Stomach smooth muscle (tissue), 2 donors: ENCODE measurements at regions not wholly inside any gene's neighbourhood (a gene's known extent, or its start where the extent isn't known, plus 50 kb on each side); places are given as distances from the start of the nearest gene placed in this dataset.

ENCODE experiments used
- H3K27ac ChIP-seq: one replicate; pipeline ENCODE4 v1.7.0; 2013; ENCODE audit warnings: mild to moderate bottlenecking, low read length, inconsistent platforms
- H3K27me3 ChIP-seq, 2 donors: one replicate each; pipeline ENCODE4 v1.7.0; 2013; ENCODE audit warnings: low read length in 2 of 2; ENCODE audit not compliant: insufficient read depth in 2 of 2, control insufficient read depth in 1 of 2
- H3K36me3 ChIP-seq, 2 donors: one replicate each; pipeline ENCODE4 v1.7.0; 2013; ENCODE audit warnings: low read length in 2 of 2; ENCODE audit not compliant: control insufficient read depth in 2 of 2, insufficient read depth in 2 of 2
- H3K4me1 ChIP-seq: one replicate; pipeline ENCODE4 v1.7.0; 2013; ENCODE audit warnings: low read length; ENCODE audit not compliant: control insufficient read depth, insufficient read depth
- H3K4me3 ChIP-seq, 2 donors: one replicate each; pipeline ENCODE4 v1.7.0; 2013; ENCODE audit warnings: low read length in 2 of 2
- H3K9ac ChIP-seq, 2 donors: one replicate each; pipeline ENCODE4 v1.7.0; 2013; ENCODE audit warnings: low read length in 2 of 2, mild to moderate bottlenecking in 1 of 2
- H3K9me3 ChIP-seq, 2 donors: one replicate each; pipeline ENCODE4 v1.7.0; 2013; ENCODE audit warnings: low read length in 2 of 2; ENCODE audit not compliant: control insufficient read depth in 2 of 2
- donor health status: healthy.
- donor health status: Pancreatic carcinoma.

- Histone ChIP-seq H3K4me3 (no peak overlapping the region), H3K27ac (no peak overlapping the region), H3K9me3 (no peaks in the 10 kb centered on the region), H3K27me3 (no peaks in the 10 kb centered on the region), H3K9ac (no peak overlapping the region), H3K36me3 (no peaks in the 10 kb centered on the region), H3K4me1 (no peaks in the 10 kb centered on the region)
Measured at GRCh38 chr1:219422811-219423598, 189.9 kb downstream of the ZC3H11B start.

- H3K36me3 ChIP-seq = no peaks in the 10 kb centered on the region
- no peaks in the 10 kb centered on the region for H3K27me3 ChIP-seq
- H3K4me1 ChIP-seq = no peaks in the 10 kb centered on the region
- H3K27ac ChIP-seq = no peak overlapping the region
- H3K9me3 ChIP-seq = no peaks in the 10 kb centered on the region
- H3K9ac ChIP-seq = no peak overlapping the region
- H3K4me3 ChIP-seq = no peak overlapping the region
Measured at GRCh38 chr1:219420913-219421312, 192.0 kb downstream of the ZC3H11B start.

- H3K27ac ChIP-seq = no peak overlapping the region
- H3K36me3 ChIP-seq = no peaks in the 10 kb centered on the region
Measured at GRCh38 chr1:219419860-219420259, 193.0 kb downstream of the ZC3H11B start.

GRCh38 chr1:219419065-219419464 lies 193.8 kb downstream of the ZC3H11B start:
- no peaks in the 10 kb centered on the region for H3K36me3 ChIP-seq
- H3K27me3 ChIP-seq = no peaks in the 10 kb centered on the region
- H3K9ac ChIP-seq = no peak overlapping the region
- no peak overlapping the region for H3K4me3 ChIP-seq
- no peaks in the 10 kb centered on the region for H3K4me1 ChIP-seq
- H3K9me3 ChIP-seq = no peaks in the 10 kb centered on the region
- no peak overlapping the region for H3K27ac ChIP-seq

More at GRCh38 chr1:219419860-219420259, 193.0 kb downstream of the ZC3H11B start:
- Histone ChIP-seq H3K9ac (no peak overlapping the region), H3K27me3 (no peaks in the 10 kb centered on the region), H3K4me3 (no peak overlapping the region), H3K9me3 (no peaks in the 10 kb centered on the region), H3K4me1 (no peaks in the 10 kb centered on the region)

GRCh38 chr1:219417610-219418009 lies 195.3 kb downstream of the ZC3H11B start:
- Histone ChIP-seq H3K9ac (no peak overlapping the region), H3K27ac (no peak overlapping the region), H3K9me3 (no peaks in the 10 kb centered on the region), H3K36me3 (no peaks in the 10 kb centered on the region), H3K4me3 (no peak overlapping the region), H3K4me1 (no peaks in the 10 kb centered on the region), H3K27me3 (no peaks in the 10 kb centered on the region)

- H3K4me1 ChIP-seq = no peaks in the 10 kb centered on the region
- no peak overlapping the region for H3K27ac ChIP-seq
- H3K9me3 ChIP-seq = no peaks in the 10 kb centered on the region
Measured at GRCh38 chr1:219416598-219417238, 196.2 kb downstream of the ZC3H11B start.

GRCh38 chr1:219415915-219416314 lies 197.0 kb downstream of the ZC3H11B start:
- H3K9ac ChIP-seq = no peak overlapping the region
- H3K9me3 ChIP-seq = no peaks in the 10 kb centered on the region
- no peaks in the 10 kb centered on the region for H3K36me3 ChIP-seq
- H3K27ac ChIP-seq = no peak overlapping the region
- H3K27me3 ChIP-seq = no peaks in the 10 kb centered on the region
- no peak overlapping the region for H3K4me3 ChIP-seq
- H3K4me1 ChIP-seq = no peaks in the 10 kb centered on the region

More at GRCh38 chr1:219416598-219417238, 196.2 kb downstream of the ZC3H11B start:
- Histone ChIP-seq H3K9ac (no peak overlapping the region), H3K36me3 (no peaks in the 10 kb centered on the region), H3K27me3 (no peaks in the 10 kb centered on the region), H3K4me3 (no peak overlapping the region)

- H3K4me1 ChIP-seq = no peaks in the 10 kb centered on the region
- no peak overlapping the region for H3K9ac ChIP-seq
- no peaks in the 10 kb centered on the region for H3K27me3 ChIP-seq
- no peaks in the 10 kb centered on the region for H3K36me3 ChIP-seq
- no peaks in the 10 kb centered on the region for H3K9me3 ChIP-seq
- no peak overlapping the region for H3K4me3 ChIP-seq
- no peak overlapping the region for H3K27ac ChIP-seq
Measured at GRCh38 chr1:219415433-219415832, 197.5 kb downstream of the ZC3H11B start.

- no peaks in the 10 kb centered on the region for H3K4me1 ChIP-seq
- no peaks in the 10 kb centered on the region for H3K36me3 ChIP-seq
- H3K27ac ChIP-seq = no peak overlapping the region
- H3K4me3 ChIP-seq = no peak overlapping the region
- no peak overlapping the region for H3K9ac ChIP-seq
- no peaks in the 10 kb centered on the region for H3K9me3 ChIP-seq
- H3K27me3 ChIP-seq = no peaks in the 10 kb centered on the region
Measured at GRCh38 chr1:219414250-219414649, 198.7 kb downstream of the ZC3H11B start.

GRCh38 chr1:219413536-219413935 lies 199.4 kb downstream of the ZC3H11B start:
- H3K27ac ChIP-seq = no peak overlapping the region
- H3K4me3 ChIP-seq = no peak overlapping the region

GRCh38 chr1:219412772-219413171 lies 200.1 kb downstream of the ZC3H11B start:
- Histone ChIP-seq H3K9ac (no peak overlapping the region), H3K9me3 (no peaks in the 10 kb centered on the region), H3K27ac (no peak overlapping the region), H3K4me3 (no peak overlapping the region), H3K36me3 (no peaks in the 10 kb centered on the region), H3K4me1 (no peaks in the 10 kb centered on the region), H3K27me3 (no peaks in the 10 kb centered on the region)

More at GRCh38 chr1:219413536-219413935, 199.4 kb downstream of the ZC3H11B start:
- no peaks in the 10 kb centered on the region for H3K4me1 ChIP-seq
- H3K27me3 ChIP-seq = no peaks in the 10 kb centered on the region
- H3K9me3 ChIP-seq = no peaks in the 10 kb centered on the region
- H3K9ac ChIP-seq = no peak overlapping the region
- no peaks in the 10 kb centered on the region for H3K36me3 ChIP-seq
